NB4 (cell line): ENCODE measurements at regions not wholly inside any gene's neighbourhood (a gene's known extent, or its start where the extent isn't known, plus 50 kb on each side); places are given as distances from the start of the nearest gene placed in this dataset.

Experiments used
- DNase-seq: peaks from one replicate; pipeline ENCODE4 v3.0.0; 2010; ENCODE audit warnings: low read depth
- H3K4me3 ChIP-seq: one replicate; pipeline ENCODE4 v1.5.1; 2011; ENCODE audit warnings: mild to moderate bottlenecking, low read depth, low read length, moderate library complexity
- MAX ChIP-seq: IDR thresholded peaks from 2 replicates; pipeline ENCODE4 v1.6.1; 2011; ENCODE audit warnings: low read depth, low read length
- MYC ChIP-seq: IDR thresholded peaks from 2 replicates; pipeline ENCODE4 v1.6.1; 2011; ENCODE audit warnings: low read depth, low read length
- POLR2A ChIP-seq: IDR thresholded peaks from 2 replicates; pipeline ENCODE4 v1.6.1; 2011; ENCODE audit warnings: mild to moderate bottlenecking; ENCODE audit not compliant: insufficient read length; ENCODE audit errors: extremely low read depth
- TF ChIP-seq, protein P1 (sequence below): IDR thresholded peaks from one replicate; pipeline ENCODE4 v1.5.1; 2012; ENCODE audit warnings: low read depth, low read length

GRCh38 chr4:135007400-135007799, 805.8 kb upstream of the PABPC4L start:
- no peak for DNase-seq
- H3K4me3 ChIP-seq: no peak overlapping the region
- TF ChIP-seq POLR2A: no peak
- no peak for TF ChIP-seq MAX
- TF ChIP-seq, protein P1, sequence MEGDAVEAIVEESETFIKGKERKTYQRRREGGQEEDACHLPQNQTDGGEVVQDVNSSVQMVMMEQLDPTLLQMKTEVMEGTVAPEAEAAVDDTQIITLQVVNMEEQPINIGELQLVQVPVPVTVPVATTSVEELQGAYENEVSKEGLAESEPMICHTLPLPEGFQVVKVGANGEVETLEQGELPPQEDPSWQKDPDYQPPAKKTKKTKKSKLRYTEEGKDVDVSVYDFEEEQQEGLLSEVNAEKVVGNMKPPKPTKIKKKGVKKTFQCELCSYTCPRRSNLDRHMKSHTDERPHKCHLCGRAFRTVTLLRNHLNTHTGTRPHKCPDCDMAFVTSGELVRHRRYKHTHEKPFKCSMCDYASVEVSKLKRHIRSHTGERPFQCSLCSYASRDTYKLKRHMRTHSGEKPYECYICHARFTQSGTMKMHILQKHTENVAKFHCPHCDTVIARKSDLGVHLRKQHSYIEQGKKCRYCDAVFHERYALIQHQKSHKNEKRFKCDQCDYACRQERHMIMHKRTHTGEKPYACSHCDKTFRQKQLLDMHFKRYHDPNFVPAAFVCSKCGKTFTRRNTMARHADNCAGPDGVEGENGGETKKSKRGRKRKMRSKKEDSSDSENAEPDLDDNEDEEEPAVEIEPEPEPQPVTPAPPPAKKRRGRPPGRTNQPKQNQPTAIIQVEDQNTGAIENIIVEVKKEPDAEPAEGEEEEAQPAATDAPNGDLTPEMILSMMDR: no peak

DNA sequence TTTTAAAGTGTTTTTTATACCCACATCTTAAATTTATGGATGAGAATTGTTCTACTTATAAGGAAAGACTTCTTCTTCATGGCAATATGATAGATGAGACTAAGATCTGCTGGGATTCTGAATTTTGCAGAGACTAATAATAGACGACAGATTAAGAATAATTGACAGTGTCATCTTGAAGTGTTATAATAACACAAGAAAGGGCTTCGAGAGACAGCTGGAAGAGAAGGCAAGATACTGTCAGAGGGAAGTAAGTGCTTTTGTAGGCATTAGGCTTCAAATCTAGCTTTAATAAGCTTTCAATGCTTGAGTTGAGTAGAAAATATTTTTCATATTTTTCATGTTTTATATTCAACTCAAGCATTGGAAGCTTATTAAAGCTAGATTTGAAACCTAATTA, 797.6 kb upstream of the PABPC4L start:
- TF ChIP-seq, protein P1: no peak
- TF ChIP-seq POLR2A: no peak
- DNase-seq: no peak
- no peak overlapping the region for H3K4me3 ChIP-seq

GRCh38 chr4:134961963-134962362, 760.4 kb upstream of the PABPC4L start:
- H3K4me3 ChIP-seq: no peak overlapping the region
- no peak for DNase-seq
- TF ChIP-seq, protein P1: no peak
- TF ChIP-seq MAX: no peak
- no peak for TF ChIP-seq MYC

- H3K4me3 ChIP-seq: no peak overlapping the region
- TF ChIP-seq MYC (no peak), POLR2A (no peak), MAX (no peak)
- TF ChIP-seq, protein P1: no peak
- no peak for DNase-seq
Measured at GRCh38 chr4:134958862-134959261, 757.3 kb upstream of the PABPC4L start.

DNA sequence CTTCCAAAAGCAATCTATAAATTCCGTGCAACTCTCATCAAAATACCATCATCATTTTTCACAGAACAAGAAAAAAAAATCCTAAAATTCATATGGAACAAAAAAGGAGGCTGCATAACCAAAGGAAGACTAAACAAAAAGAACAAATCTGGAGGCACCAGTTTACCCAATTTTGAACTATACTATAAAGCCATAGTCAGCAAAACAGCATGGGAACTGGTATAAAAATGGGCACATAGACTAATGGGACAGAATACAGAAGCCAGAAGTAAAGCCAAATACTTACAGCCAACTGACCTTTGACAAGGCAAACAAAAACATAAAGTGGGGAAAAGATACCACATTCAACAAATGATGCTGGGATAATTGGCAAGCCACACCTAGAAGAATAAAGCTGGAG, 753.5 kb upstream of the PABPC4L start:
- DNase-seq: no peak
- TF ChIP-seq, protein P1: no peak
- TF ChIP-seq MAX: no peak
- TF ChIP-seq POLR2A: no peak
- TF ChIP-seq MYC: no peak
- H3K4me3 ChIP-seq: no peak overlapping the region

GRCh38 chr4:134952775-134953174, 751.2 kb upstream of the PABPC4L start:
- TF ChIP-seq MAX (no peak), POLR2A (no peak), MYC (no peak)
- TF ChIP-seq, protein P1: no peak
- DNase-seq: no peak
- no peak overlapping the region for H3K4me3 ChIP-seq
